HG03442 (cell line): ENCODE measurements at regions not wholly inside any gene's neighbourhood (a gene's known extent, or its start where the extent isn't known, plus 50 kb on each side); places are given as distances from the start of the nearest gene placed in this dataset.

Experiments used
- ATAC-seq: cut with Tn5 transposase; IDR thresholded peaks from one replicate; pipeline ENCODE4 v1.9.1; 2021; ENCODE audit warnings: mild to moderate bottlenecking, moderate library complexity; ENCODE audit not compliant: unreplicated experiment

DNA sequence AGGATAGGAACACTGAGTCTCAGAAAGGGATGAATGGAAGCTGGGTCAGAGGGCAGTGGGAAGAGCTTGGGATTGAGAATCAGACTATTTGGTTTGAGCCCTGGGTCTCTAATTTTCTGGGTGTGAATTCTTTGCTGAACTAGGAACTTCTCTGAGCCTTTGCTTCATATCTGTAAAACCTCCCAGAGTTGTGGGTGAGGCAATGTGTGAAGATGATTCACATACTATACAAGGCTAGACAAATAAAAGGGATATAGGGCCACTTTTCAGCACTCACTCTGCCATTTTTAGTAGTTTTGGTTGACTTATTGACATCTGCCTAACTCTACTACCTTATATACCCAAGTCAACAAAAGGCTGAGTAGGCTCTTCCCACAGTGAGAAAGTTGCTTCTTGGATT is 77.7 kb upstream of the JUN start:
- no peak for ATAC-seq

DNA sequence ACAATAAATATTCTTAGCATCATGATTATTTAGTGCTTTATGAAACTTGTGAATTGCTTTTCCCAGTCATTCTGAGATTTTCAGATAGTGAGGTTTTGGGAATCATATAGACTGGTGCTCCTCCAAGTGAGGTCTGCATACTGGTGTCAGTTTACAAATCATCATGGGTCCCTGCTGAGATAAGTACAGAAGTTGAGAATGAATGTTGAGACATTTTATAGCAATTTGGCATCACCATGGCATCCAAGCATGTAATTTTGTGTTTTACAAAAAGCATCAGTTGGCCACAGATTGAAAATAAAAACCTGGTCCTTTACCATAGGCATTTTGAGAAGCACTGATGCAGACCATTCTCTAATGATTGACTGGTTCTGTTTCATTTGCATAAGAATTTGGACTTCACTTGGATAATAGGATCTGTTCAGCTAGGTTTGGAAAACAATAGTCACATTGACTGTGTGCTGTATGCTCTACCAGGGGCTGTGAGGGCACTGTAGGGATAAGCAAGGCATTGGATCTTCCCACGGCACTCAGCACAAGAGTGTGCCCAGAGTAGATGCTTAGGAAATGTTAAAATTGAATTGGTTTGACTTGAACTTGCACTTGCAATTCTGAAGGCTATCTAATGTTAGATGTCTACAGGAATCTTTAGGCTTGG is 79.0 kb upstream of the JUN start:
- no peak for ATAC-seq

GRCh38 chr1:58864654-58865053 is 80.8 kb upstream of the JUN start:
- no peak for ATAC-seq

- ATAC-seq = no peak
These were observed 82.7 kb upstream of the JUN start for GRCh38 chr1:58866578-58866977.

- ATAC-seq = no peak
These were observed 85.9 kb upstream of the JUN start for GRCh38 chr1:58869638-58870297.

- ATAC-seq = no peak
These were observed 86.4 kb upstream of the JUN start for GRCh38 chr1:58870298-58870676.

DNA sequence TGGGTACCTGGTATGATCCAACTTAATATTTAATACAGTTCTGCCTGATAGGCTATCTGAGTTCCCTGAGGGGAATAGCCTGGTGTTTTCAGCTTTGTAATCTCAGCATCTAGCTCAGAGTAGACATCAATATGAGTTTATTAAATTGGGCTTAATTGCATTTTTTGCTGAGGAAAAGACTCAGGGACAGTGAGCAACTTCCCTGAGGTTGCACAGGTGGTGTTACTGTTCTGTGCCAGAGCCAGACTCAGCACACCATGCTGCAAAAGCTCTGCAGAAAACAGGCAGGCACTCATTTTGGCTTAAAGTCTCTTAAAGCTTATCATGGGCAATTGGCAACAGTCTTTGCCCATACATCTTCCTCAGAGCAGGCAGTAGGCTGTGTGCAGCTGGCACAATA is 90.5 kb upstream of the JUN start:
- no peak for ATAC-seq

DNA sequence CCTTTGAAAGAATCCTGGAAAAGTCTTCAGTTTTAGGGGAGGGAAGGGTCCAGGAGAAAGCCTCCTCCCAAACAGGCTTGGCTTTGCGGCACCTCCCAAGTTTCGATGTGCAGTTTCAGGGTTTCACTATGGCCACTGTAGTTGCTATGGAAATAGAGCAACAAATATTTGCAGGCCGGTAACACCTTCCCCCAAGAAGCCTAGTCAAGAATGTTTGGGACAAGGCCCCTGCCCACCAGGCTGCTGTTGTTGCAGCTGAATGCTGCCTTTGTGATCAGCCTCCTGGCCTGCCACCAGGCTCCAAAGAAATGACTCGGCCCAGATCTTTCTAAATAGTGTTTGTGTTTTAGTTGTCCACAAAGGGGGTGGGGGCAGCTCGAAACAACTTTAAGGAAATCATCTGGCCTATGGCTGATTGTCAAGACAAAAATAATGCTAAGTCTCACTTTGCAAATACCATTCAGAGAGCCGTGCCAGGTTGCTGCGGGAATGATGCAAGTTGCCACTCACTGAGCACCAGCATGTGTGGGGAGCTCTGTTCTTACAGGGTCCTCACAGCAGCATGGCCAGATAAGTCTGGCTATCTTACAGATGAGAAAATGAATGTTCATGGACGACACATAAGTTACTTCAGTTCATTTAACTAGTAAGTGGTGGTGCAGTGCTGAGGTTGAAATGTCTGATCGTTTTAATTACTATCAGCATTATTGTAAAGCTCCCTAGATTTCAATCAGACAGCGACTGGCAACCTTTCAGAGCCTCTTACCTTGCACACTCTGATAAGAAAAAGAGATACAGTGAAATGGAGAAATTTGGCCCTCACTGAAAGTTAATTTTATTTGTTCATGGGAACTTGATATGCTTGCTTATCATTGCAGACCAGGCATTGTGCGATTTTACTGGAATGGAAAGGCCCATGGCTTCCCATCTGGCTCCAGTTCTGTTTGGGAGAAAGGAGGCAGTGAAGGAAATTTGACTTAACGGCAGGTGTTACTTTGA is 91.2 kb upstream of the JUN start:
- ATAC-seq = no peak

GRCh38 chr1:58879464-58879863 is 95.6 kb upstream of the JUN start:
- no peak for ATAC-seq

- ATAC-seq = no peak
These were observed 96.7 kb upstream of the JUN start for GRCh38 chr1:58880592-58880991.

- ATAC-seq = no peak
These were observed 97.7 kb upstream of the JUN start for GRCh38 chr1:58881471-58881994.

DNA sequence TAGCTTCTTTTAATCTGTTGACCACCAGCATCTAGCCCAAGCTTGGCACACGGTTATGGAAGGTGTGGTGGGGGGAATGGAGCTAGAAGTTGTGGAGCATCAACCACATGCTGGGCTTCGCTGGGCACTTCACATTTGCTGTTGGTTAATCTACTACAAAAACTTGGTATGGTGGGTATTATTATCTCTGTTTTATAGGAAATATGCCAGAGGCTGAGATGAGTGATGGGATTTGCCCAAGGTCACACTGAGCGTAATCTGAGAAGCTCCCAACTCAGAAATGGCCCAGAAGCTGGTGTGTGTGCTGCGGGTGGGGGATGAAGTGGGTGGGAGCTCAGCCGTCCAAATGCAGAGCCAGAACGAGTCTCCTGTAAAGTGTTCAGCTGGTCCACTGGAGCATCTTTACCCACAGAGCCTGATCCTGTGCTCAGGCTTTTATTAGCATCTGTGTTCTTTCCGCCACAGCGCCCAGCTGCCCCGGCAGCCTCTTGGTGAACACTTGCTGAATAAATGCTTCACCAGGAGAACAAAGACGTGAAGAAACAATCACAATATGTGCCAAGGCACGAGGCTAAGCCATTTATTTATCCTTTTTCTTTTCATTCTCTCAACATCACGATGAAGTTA is 98.6 kb upstream of the JUN start:
- ATAC-seq = no peak

- no peak for ATAC-seq
These were observed 99.4 kb upstream of the JUN start for GRCh38 chr1:58883037-58883887.

- ATAC-seq = peak; percentile 49
These were observed 100.1 kb upstream of the JUN start for GRCh38 chr1:58883888-58884482.

DNA sequence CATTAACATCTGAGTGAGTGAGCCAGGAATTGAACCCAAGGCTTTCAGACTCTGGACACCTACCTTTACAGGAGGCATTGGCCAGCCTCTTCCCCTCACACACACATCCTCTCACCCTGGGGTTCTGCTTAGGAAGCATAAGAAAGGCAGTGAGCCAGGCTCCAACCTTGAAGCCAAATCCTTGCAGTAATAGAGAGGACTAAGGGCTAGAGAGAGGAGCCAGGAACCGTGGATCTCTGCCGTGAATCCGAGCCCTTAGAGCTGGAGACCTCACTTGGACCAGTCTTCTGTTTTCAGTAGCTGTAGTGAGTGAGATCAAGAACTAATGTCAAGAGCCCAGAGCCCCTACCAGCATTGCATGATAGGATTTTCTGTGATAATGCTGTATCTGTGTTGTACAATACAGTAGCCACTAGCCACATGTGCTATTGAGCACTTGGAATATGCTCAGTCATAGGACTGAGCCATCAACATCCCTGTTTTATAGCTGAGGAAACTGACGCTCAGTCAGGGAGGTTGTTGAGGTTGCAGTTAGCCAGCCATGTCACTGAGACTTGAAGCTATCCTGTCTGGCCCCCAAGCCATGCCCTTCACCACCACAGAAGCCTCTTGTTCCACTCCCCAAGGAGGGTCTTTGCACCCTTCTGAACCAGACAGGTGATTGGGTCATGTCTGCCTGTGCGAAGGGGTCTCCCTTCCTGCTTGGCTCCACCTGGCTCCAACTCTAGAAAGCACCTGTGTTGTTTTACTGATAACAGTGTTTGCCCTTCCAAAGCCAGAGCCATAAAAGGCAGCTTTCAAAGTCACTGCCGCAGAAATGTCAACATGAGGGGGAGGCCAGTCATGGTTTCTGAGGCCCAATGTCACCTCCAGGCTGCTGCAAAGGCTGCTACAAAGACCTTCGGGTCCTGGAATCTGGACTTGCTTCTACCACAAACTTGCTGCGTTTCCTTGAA is 101.1 kb upstream of the JUN start:
- no peak for ATAC-seq

GRCh38 chr1:58885998-58886397 is 102.2 kb upstream of the JUN start:
- ATAC-seq = no peak

GRCh38 chr1:58886611-58887010 is 102.8 kb upstream of the JUN start:
- no peak for ATAC-seq

DNA sequence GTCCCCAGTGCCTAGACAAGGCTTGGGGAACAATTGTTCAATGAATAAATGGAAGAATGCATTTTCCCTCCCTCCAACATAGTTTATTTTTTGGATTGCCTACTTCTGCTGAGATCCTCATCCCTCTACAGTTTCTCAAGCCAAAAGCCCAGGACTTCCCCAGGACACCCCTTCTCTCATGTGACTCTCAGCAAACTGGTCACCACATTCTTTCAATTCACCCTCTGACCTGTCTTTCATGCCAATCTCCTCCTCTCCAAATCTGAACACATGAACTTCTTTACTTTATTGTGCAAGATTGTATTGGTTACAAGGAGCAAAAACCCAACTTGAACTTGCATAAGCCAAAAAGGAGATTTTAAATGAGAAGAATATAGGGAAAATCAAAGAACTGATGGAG is 103.2 kb upstream of the JUN start:
- ATAC-seq = no peak

GRCh38 chr1:58888833-58889232 is 105.0 kb upstream of the JUN start:
- ATAC-seq = no peak
